ENCODE measurements at regions not wholly inside any gene's neighbourhood (a gene's known extent, or its start where the extent isn't known, plus 50 kb on each side); places are given as distances from the start of the nearest gene placed in this dataset.

DNA sequence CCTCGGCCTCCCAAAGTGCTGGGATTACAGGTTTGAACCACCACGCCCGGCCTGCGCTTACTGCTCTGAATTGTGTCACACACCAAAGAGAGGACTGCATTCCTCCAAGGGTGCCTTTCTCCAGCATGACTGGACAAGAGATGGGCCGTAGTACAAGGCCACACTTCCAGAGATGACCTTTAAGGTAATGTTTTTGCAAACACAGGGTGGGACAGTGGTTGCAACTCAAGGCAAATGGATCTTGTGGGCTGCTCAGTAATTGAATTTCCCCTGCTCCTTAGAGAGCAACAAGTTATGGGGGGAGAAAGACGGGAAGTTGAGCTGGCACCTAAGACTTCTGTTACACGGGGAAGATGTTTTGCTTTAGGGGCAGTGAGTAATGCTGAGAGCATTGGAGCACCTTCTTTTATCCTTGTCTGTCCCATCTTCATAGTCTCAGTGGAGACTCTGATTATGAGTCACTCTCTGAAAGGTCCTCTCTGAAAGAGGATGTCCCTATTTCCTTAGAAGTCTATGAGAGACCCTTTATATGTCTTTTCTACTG is 66.3 kb downstream of the C11orf91 start:
- Histone ChIP-seq H3K9me3 (ENCODE audit: control insufficient read depth, low read length) (peaks cover 4% of the 10 kb centered on the region), H3K27ac (ENCODE audit: low read depth in 1 of 2, low read length in 2 of 2) (no peak overlapping the region), H3K27me3 (ENCODE audit: control insufficient read depth in 1 of 2, insufficient read depth in 2 of 2, low read length in 1 of 2) (no peaks in the 10 kb centered on the region), H3K4me1 (ENCODE audit: control insufficient read depth in 1 of 2, insufficient read depth in 2 of 2, low read length in 2 of 2) (no peaks in the 10 kb centered on the region), H3K4me3 (ENCODE audit: low read length in 2 of 2) (no peak overlapping the region), H3K36me3 (ENCODE audit: control insufficient read depth in 1 of 2, insufficient read depth in 2 of 2, low read length in 1 of 2) (no peaks in the 10 kb centered on the region)
- intact Hi-C loops (cut with DNase I) = no loop called here
- DNase-seq (no peak), ATAC-seq (ENCODE audit: low FRiP score) (no peak)
- WGBS, 2 donors = 89 to 92% methylated on average over 7 of the region's 7 CpGs

DNA sequence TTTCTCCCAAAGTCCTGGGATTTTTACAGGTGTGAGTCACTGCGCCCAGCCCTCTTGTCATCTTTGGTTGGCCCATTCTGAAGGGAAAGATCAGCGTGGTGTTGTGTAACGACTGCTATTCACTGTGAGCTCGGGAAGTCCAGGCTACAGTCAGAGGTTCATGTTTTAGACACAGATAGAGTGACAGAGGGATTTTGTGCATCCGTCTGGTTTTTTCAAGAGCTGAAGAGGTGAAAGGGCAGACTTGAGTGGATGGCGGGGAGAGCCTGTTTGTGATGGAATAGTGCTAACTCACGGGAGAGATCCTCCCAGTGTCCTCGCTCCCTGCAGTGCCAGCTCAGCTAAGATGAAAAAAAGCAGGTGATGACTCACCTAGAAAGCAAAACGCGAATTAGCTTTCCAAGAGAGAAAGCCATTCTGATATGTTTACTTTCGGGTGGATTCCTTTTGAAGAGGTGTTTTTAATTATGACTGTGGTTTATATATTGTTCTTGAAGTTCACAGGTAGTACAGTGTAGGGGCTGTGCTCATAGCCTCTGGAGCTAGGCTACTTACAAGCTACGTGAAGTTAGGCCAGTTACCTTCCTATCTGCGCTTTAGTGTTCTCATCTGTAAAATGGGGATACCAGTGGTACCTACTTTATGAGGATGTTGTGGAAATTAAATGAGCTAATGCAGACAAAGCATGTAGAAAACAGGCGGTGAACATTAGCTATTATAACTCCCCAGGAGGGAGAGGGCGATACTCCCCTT is 67.2 kb downstream of the C11orf91 start:
- Histone ChIP-seq H3K4me1 (ENCODE audit: control insufficient read depth in 1 of 2, insufficient read depth in 2 of 2, low read length in 2 of 2) (no peaks in the 10 kb centered on the region), H3K9me3 (ENCODE audit: control insufficient read depth, low read length) (peaks cover 4% of the 10 kb centered on the region), H3K27ac (ENCODE audit: low read depth in 1 of 2, low read length in 2 of 2) (no peak overlapping the region), H3K36me3 (ENCODE audit: control insufficient read depth in 1 of 2, insufficient read depth in 2 of 2, low read length in 1 of 2) (no peaks in the 10 kb centered on the region), H3K27me3 (ENCODE audit: control insufficient read depth in 1 of 2, insufficient read depth in 2 of 2, low read length in 1 of 2) (no peaks in the 10 kb centered on the region), H3K4me3 (ENCODE audit: low read length in 2 of 2) (no peak overlapping the region)
- intact Hi-C loops (cut with DNase I) = no loop called here
- ATAC-seq (ENCODE audit: low FRiP score) (no peak), DNase-seq (no peak)
- 89% methylated on average over 15 of the region's 15 CpGs for WGBS, 2 donors

DNA sequence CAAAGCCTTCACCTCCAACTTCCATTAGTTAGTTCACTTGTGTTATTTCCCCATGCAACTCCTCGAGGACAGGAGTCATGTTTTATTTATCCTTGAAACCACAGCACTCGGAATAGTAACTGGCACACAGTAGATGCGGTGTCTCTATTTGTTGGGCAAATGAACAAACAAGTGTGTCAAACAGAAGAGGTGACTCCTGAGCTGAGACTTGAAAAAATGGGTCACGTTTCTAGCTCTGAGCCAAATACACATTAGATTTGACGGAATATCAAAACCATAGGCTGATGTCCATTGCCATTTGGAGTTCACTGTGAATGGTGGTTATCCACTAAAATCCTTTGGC is 68.9 kb downstream of the C11orf91 start:
- 89 to 90% methylated on average over 5 of the region's 5 CpGs for WGBS, 2 donors
- Histone ChIP-seq H3K36me3 (ENCODE audit: control insufficient read depth in 1 of 2, insufficient read depth in 2 of 2, low read length in 1 of 2) (no peaks in the 10 kb centered on the region), H3K9me3 (ENCODE audit: control insufficient read depth, low read length) (peaks cover 4% of the 10 kb centered on the region), H3K27ac (ENCODE audit: low read depth in 1 of 2, low read length in 2 of 2) (no peak overlapping the region), H3K4me3 (ENCODE audit: low read length in 2 of 2) (no peak overlapping the region), H3K27me3 (ENCODE audit: control insufficient read depth in 1 of 2, insufficient read depth in 2 of 2, low read length in 1 of 2) (no peaks in the 10 kb centered on the region), H3K4me1 (ENCODE audit: control insufficient read depth in 1 of 2, insufficient read depth in 2 of 2, low read length in 2 of 2) (no peaks in the 10 kb centered on the region)
- intact Hi-C loops (cut with DNase I) = no loop called here
- ATAC-seq (ENCODE audit: low FRiP score) (no peak), DNase-seq (no peak)

DNA sequence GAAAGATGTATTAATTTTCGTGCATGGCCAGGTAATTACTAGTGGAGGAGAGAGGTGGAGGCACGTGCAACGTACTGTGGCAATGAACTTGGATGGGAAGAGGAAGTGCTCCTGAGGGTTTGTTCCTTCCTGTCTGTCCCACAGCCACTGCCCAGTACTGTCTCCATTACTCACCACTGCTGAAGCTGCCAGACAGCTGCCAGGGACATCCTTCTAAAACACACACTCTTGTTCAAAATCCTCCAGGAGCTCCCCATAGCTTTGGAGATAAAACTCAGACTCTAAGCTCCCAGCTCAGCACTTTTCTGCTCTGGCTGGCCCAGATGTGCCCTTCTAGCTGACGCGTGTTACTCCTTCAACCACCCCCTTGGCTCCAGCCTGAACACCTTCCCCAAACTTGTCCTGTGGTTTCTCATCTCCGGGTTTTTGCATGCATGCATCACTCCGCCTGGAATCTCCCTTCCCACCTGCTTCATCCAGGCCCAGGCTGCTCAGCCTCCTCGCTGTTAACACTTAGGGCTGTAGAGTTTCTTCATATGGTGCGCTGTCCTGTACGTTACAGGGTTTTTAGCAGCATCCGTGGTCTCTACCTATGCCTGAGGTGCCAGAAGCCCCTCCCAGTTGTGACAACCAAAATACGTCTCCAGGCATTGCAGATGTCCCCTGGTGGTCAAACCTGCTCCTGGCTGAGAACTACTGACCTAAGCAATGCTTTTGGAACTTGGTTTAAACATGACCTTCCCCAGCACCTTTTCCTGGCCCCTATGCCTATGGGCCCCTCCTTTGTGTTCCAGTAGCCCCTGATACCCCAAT is 69.5 kb downstream of the C11orf91 start:
- Histone ChIP-seq H3K9me3 (ENCODE audit: control insufficient read depth, low read length) (peaks cover 4% of the 10 kb centered on the region), H3K36me3 (ENCODE audit: control insufficient read depth in 1 of 2, insufficient read depth in 2 of 2, low read length in 1 of 2) (no peaks in the 10 kb centered on the region), H3K4me1 (ENCODE audit: control insufficient read depth in 1 of 2, insufficient read depth in 2 of 2, low read length in 2 of 2) (no peaks in the 10 kb centered on the region), H3K4me3 (ENCODE audit: low read length in 2 of 2) (no peak overlapping the region), H3K27ac (ENCODE audit: low read depth in 1 of 2, low read length in 2 of 2) (no peak overlapping the region), H3K27me3 (ENCODE audit: control insufficient read depth in 1 of 2, insufficient read depth in 2 of 2, low read length in 1 of 2) (no peaks in the 10 kb centered on the region)
- WGBS, 2 donors = 90 to 94% methylated on average over 12 of the region's 12 CpGs
- ATAC-seq (ENCODE audit: low FRiP score) (no peak), DNase-seq (no peak)
- intact Hi-C loops (cut with DNase I) = no loop called here

DNA sequence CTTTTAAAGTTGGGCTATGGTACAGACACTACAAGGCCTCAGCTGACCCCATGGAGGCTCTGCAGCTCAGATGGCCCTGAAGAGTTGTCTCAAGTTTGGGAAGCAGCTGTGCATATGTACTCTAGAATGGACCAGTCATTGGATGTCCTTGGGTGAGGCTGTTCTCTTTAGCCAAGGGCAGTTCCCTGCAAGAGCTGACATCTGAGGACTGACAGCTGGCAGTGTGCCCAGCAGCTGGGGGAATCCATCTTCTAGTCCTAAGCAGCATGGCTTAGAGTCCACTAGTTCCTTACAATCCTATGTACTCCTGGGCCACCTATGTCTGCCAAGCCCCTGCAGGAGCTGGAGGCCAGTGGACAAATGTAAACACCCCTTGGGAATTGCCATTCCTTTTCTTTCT is 76.5 kb downstream of the C11orf91 start:
- no peak for DNase-seq
- Histone ChIP-seq H3K9me3 (ENCODE audit: control insufficient read depth, low read length) (no peaks in the 10 kb centered on the region), H3K27me3 (ENCODE audit: control insufficient read depth in 1 of 2, insufficient read depth in 2 of 2, low read length in 1 of 2) (no peaks in the 10 kb centered on the region), H3K4me3 (ENCODE audit: low read length in 2 of 2) (no peak overlapping the region), H3K36me3 (ENCODE audit: control insufficient read depth in 1 of 2, insufficient read depth in 2 of 2, low read length in 1 of 2) (no peaks in the 10 kb centered on the region), H3K4me1 (ENCODE audit: control insufficient read depth in 1 of 2, insufficient read depth in 2 of 2, low read length in 2 of 2) (no peaks in the 10 kb centered on the region), H3K27ac (ENCODE audit: low read depth in 1 of 2, low read length in 2 of 2) (no peak overlapping the region)
- intact Hi-C loops (cut with DNase I) = no loop called here
- no peak for ATAC-seq (ENCODE audit: low FRiP score)

DNA sequence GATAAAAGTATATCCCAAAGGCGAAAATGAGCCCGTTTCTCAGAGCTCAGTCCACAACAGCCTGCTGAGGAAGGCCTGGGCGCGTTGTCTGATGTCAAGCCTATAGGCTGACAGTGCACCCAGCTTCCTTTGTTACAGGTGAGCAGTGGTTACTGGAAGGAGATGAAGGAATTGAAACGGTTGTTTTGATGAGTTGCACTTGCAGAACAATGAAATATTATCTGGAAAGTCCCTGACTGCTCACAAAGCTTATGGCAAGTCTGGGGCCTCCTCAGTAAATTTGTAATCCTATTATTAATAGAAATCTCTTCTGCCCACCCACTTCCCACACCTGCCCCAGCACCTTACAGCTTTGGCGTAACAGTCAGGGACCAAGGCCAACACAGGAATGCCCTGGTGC is 77.8 kb downstream of the C11orf91 start:
- no peak for DNase-seq
- Histone ChIP-seq H3K9me3 (ENCODE audit: control insufficient read depth, low read length) (no peaks in the 10 kb centered on the region), H3K4me1 (ENCODE audit: control insufficient read depth in 1 of 2, insufficient read depth in 2 of 2, low read length in 2 of 2) (no peaks in the 10 kb centered on the region), H3K27me3 (ENCODE audit: control insufficient read depth in 1 of 2, insufficient read depth in 2 of 2, low read length in 1 of 2) (no peaks in the 10 kb centered on the region), H3K27ac (ENCODE audit: low read depth in 1 of 2, low read length in 2 of 2) (no peak overlapping the region), H3K36me3 (ENCODE audit: control insufficient read depth in 1 of 2, insufficient read depth in 2 of 2, low read length in 1 of 2) (no peaks in the 10 kb centered on the region), H3K4me3 (ENCODE audit: low read length in 2 of 2) (no peak overlapping the region)
- WGBS, 2 donors = 69 to 83% methylated on average over 6 of the region's 6 CpGs
- ATAC-seq (ENCODE audit: low FRiP score) = no peak
- intact Hi-C loops (cut with DNase I) = no loop called here

DNA sequence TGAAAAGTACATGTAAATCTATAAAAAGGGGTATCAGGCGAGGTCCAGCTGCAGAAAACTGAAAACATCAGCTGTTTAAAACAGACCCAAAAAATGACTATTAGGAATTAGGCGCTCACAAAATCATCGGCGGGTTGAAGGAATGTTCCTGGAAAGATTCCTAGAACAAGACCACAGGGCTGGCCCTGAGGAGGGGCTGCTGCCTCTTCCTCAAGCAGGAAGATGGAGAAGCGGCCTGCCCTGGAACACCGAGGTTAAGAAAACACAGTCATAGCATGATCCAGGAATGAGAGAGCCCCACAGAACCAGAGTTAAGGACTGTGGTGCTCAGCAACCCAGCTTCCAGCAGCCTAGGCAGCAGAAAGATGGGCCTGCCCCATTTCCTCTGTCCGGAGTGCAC is 78.4 kb downstream of the C11orf91 start:
- WGBS, 2 donors = 19 to 35% methylated on average over 7 of the region's 7 CpGs
- Histone ChIP-seq H3K36me3 (ENCODE audit: control insufficient read depth in 1 of 2, insufficient read depth in 2 of 2, low read length in 1 of 2) (no peaks in the 10 kb centered on the region), H3K27ac (ENCODE audit: low read depth in 1 of 2, low read length in 2 of 2) (no peak overlapping the region), H3K9me3 (ENCODE audit: control insufficient read depth, low read length) (no peaks in the 10 kb centered on the region), H3K4me1 (ENCODE audit: control insufficient read depth in 1 of 2, insufficient read depth in 2 of 2, low read length in 2 of 2) (no peaks in the 10 kb centered on the region), H3K4me3 (ENCODE audit: low read length in 2 of 2) (no peak overlapping the region), H3K27me3 (ENCODE audit: control insufficient read depth in 1 of 2, insufficient read depth in 2 of 2, low read length in 1 of 2) (no peaks in the 10 kb centered on the region)
- ATAC-seq (ENCODE audit: low FRiP score) = peak; percentile 60
- no peak for DNase-seq
- intact Hi-C loops (cut with DNase I) = no loop called here

DNA sequence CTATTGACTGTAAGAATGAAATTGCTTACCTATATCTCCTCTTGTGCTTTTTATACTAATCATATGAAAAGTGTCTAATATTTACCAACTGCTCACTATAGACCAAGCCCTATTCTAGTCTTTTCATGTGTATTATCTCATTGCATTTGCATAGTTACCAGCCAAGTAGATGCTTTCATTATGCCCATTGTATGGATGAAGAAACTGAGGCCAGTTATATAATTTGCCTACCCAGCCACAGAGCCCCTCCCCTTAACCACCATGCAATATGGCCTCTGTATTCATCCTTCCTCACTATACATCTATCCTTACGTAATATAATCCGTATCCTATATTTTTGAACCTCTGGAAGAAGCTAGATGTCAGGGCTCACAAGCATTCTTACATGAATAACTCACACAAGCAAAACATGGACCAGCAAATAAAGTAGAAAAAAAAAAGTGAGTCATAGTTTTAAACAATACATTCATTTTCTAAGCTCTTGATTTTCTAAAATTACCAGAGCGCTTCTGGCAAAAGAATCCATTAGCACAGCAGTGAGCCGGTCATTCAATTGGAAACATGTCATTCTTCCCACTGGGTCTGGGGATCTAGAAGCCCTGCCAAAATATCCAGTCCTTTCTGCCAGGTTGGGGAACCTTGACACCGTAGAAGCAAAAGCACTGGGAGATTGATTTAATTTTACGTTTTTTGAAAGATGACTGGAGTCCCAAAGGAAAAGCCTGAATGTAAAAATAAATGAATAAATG is 80.0 kb downstream of the C11orf91 start:
- no peak for ATAC-seq (ENCODE audit: low FRiP score)
- Histone ChIP-seq H3K27ac (ENCODE audit: low read depth in 1 of 2, low read length in 2 of 2) (no peak overlapping the region), H3K27me3 (ENCODE audit: control insufficient read depth in 1 of 2, insufficient read depth in 2 of 2, low read length in 1 of 2) (no peaks in the 10 kb centered on the region)

More for the DNA sequence above, 80.0 kb downstream of the C11orf91 start:
- intact Hi-C loops (cut with DNase I) = no loop called here
- DNase-seq = no peak
- WGBS, 2 donors = 21 to 25% methylated on average over 6 of the region's 6 CpGs
- no peaks in the 10 kb centered on the region for H3K4me1 ChIP-seq (ENCODE audit: control insufficient read depth in 1 of 2, insufficient read depth in 2 of 2, low read length in 2 of 2)
- H3K9me3 ChIP-seq (ENCODE audit: control insufficient read depth, low read length) = no peaks in the 10 kb centered on the region
- H3K36me3 ChIP-seq (ENCODE audit: control insufficient read depth in 1 of 2, insufficient read depth in 2 of 2, low read length in 1 of 2) = no peaks in the 10 kb centered on the region
- H3K4me3 ChIP-seq (ENCODE audit: low read length in 2 of 2) = no peak overlapping the region
